ENCODE measurements at regions not wholly inside any gene's neighbourhood (a gene's known extent, or its start where the extent isn't known, plus 50 kb on each side); places are given as distances from the start of the nearest gene placed in this dataset.
A peak's percentile ranks its signal among the peaks of the same experiment; 100 is the strongest.

DNA sequence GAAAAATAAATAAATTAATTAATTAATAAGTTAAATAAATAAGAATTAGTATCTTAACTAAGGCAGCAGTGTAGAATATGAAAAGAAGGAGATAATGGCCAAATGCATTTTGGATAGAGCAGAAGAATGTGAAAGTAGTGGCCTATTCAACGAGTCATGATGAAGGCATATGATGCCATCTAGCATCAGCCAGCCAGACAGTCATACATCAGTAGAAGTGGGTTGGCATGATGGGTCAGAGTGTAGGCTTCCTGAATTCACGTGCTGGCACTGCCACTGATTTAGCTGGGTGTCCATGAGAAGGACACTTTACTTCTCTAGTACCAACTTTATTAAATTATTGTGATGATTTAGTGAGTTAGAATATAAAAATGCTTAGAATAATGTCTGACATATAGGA lies 256.1 kb upstream of the ARPP21 start:
- H3K79me2 ChIP-seq (ENCODE audit: control insufficient read depth, insufficient read depth, low read length): no peaks in the 10 kb centered on the region
- peak; percentile 57 for FAIRE-seq
- peaks cover 22% of the 10 kb centered on the region for H3K4me1 ChIP-seq (ENCODE audit: control insufficient read depth, extremely low read depth, insufficient read depth, low read length)
- ChIA-PET POLR2A (no interaction called here), CTCF (no interaction called here)
- no peaks in the 10 kb centered on the region for H3K36me3 ChIP-seq (ENCODE audit: control insufficient read depth in 2 of 2, extremely low read depth in 1 of 2, insufficient read depth in 2 of 2, low read length in 2 of 2)
- no TSS peak for BruUV-seq (replicated peaks)
- H3K27ac ChIP-seq (ENCODE audit: insufficient read depth, low read depth, low read length): peak overlapping the region; percentile 92
- peak overlapping the region; percentile 76 for H3K4me2 ChIP-seq (ENCODE audit: insufficient read depth, low read length)
- no peaks in the 10 kb centered on the region for H3K9me1 ChIP-seq (replicated peaks; ENCODE audit: control insufficient read depth, extremely low read depth, insufficient read depth, low read length)
- no peak overlapping the region for H3K4me3 ChIP-seq (replicated peaks in 1 of 3; ENCODE audit: insufficient read depth in 1 of 3, low read depth in 1 of 3, low read length in 3 of 3)
- H2AFZ ChIP-seq (ENCODE audit: low read depth, low read length): peak overlapping the region; percentile 45
- peak overlapping the region; percentile 60 for H3K9ac ChIP-seq (replicated peaks; ENCODE audit: extremely low read depth, insufficient read depth, low read length)
- intact Hi-C loops (cut with micrococcal nuclease) (loop anchor here (1.0 to 2.0 kb wide), 5 partner anchors 40 to 550 kb away; no protein-coding TSS in a partner anchor), dilution Hi-C loops (cut with MboI; ENCODE audit: extremely low pct_ligation_motif_present, low sequenced_read_pairs) (no loop called here)
- H4K20me1 ChIP-seq (replicated peaks; ENCODE audit: control insufficient read depth, extremely low read depth, insufficient read depth, low read length): no peaks in the 10 kb centered on the region
- no peaks in the 10 kb centered on the region for H3K27me3 ChIP-seq (ENCODE audit: control insufficient read depth in 2 of 2, insufficient read depth in 2 of 2, low read length in 2 of 2)
- DNase-seq (ENCODE audit: low read depth, low spot score): no peak
- no peaks in the 10 kb centered on the region for H3K9me3 ChIP-seq (replicated peaks; ENCODE audit: control insufficient read depth, insufficient read depth, low read length)
- TF ChIP-seq EZH2 (IDR thresholded peaks at IDR 0.05; ENCODE audit: borderline replicate concordance, low read depth, low read length, severe bottlenecking): no peak
- TF ChIP-seq, protein P1, sequence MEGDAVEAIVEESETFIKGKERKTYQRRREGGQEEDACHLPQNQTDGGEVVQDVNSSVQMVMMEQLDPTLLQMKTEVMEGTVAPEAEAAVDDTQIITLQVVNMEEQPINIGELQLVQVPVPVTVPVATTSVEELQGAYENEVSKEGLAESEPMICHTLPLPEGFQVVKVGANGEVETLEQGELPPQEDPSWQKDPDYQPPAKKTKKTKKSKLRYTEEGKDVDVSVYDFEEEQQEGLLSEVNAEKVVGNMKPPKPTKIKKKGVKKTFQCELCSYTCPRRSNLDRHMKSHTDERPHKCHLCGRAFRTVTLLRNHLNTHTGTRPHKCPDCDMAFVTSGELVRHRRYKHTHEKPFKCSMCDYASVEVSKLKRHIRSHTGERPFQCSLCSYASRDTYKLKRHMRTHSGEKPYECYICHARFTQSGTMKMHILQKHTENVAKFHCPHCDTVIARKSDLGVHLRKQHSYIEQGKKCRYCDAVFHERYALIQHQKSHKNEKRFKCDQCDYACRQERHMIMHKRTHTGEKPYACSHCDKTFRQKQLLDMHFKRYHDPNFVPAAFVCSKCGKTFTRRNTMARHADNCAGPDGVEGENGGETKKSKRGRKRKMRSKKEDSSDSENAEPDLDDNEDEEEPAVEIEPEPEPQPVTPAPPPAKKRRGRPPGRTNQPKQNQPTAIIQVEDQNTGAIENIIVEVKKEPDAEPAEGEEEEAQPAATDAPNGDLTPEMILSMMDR (IDR thresholded peaks at IDR 0.05; ENCODE audit: extremely low read depth in 1 of 2, insufficient read depth in 1 of 2, low read depth in 1 of 2, low read length in 2 of 2): no peak
- TF ChIP-seq, protein P2, sequence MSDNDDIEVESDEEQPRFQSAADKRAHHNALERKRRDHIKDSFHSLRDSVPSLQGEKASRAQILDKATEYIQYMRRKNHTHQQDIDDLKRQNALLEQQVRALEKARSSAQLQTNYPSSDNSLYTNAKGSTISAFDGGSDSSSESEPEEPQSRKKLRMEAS (IDR thresholded peaks at IDR 0.05; ENCODE audit: insufficient read depth, insufficient read length): no peak
- no peak for TF ChIP-seq GATA2 (IDR thresholded peaks at IDR 0.05; ENCODE audit: insufficient read depth, insufficient read length, low read depth, low read length)
- no peak for TF ChIP-seq MYC (IDR thresholded peaks at IDR 0.05; ENCODE audit: low read depth, low read length)
- no peak for TF ChIP-seq POLR2AphosphoS5 (IDR thresholded peaks at IDR 0.05; ENCODE audit: insufficient read depth, low read depth, low read length)
- no peak for TF ChIP-seq POLR2A (IDR thresholded peaks at IDR 0.05; ENCODE audit: low read depth, low read length)
- TF ChIP-seq FOS (IDR thresholded peaks at IDR 0.05; ENCODE audit: borderline replicate concordance, insufficient read depth, low read length): no peak

All from endothelial cell of umbilical vein (primary cell).